GM18517 (cell line): ENCODE measurements at regions not wholly inside any gene's neighbourhood (a gene's known extent, or its start where the extent isn't known, plus 50 kb on each side); places are given as distances from the start of the nearest gene placed in this dataset.

Experiments used
- ATAC-seq: cut with Tn5 transposase; IDR thresholded peaks from one replicate; pipeline ENCODE4 v1.9.1; 2021; ENCODE audit warnings: mild to moderate bottlenecking, moderate library complexity; ENCODE audit not compliant: unreplicated experiment

- no peak for ATAC-seq
These were observed 159.6 kb upstream of the PMEPA1 start for GRCh38 chr20:57869291-57869950.

GRCh38 chr20:57868310-57868709 is 158.5 kb upstream of the PMEPA1 start:
- no peak for ATAC-seq

GRCh38 chr20:57867807-57868206 is 158.0 kb upstream of the PMEPA1 start:
- no peak for ATAC-seq

GRCh38 chr20:57867181-57867803 is 157.5 kb upstream of the PMEPA1 start:
- no peak for ATAC-seq

- ATAC-seq, result no peak
These were observed 156.7 kb upstream of the PMEPA1 start for GRCh38 chr20:57866250-57867106.

GRCh38 chr20:57865266-57865665 is 155.5 kb upstream of the PMEPA1 start:
- ATAC-seq, result no peak

GRCh38 chr20:57860576-57860975 is 150.8 kb upstream of the PMEPA1 start:
- ATAC-seq, result no peak

GRCh38 chr20:57857969-57858368 is 148.2 kb upstream of the PMEPA1 start:
- ATAC-seq, result no peak

- no peak for ATAC-seq
These were observed 147.3 kb upstream of the PMEPA1 start for GRCh38 chr20:57857118-57857517.

- no peak for ATAC-seq
These were observed 146.8 kb upstream of the PMEPA1 start for GRCh38 chr20:57856658-57857057.

GRCh38 chr20:57851796-57852195 is 142.0 kb upstream of the PMEPA1 start:
- ATAC-seq, result no peak

GRCh38 chr20:57851025-57851682 is 141.3 kb upstream of the PMEPA1 start:
- ATAC-seq, result no peak

- no peak for ATAC-seq
These were observed 139.9 kb upstream of the PMEPA1 start for GRCh38 chr20:57849521-57850215.

GRCh38 chr20:57849121-57849520 is 139.3 kb upstream of the PMEPA1 start:
- ATAC-seq, result no peak

- no peak for ATAC-seq
These were observed 138.5 kb upstream of the PMEPA1 start for GRCh38 chr20:57848282-57848681.

- ATAC-seq, result no peak
These were observed 137.3 kb upstream of the PMEPA1 start for GRCh38 chr20:57847104-57847503.

- ATAC-seq, result no peak
These were observed 135.1 kb upstream of the PMEPA1 start for GRCh38 chr20:57844626-57845596.

- no peak for ATAC-seq
These were observed 134.3 kb upstream of the PMEPA1 start for GRCh38 chr20:57843941-57844625.

- no peak for ATAC-seq
These were observed 132.9 kb upstream of the PMEPA1 start for GRCh38 chr20:57842720-57843119.
